Endothelial cell of umbilical vein (primary cell): ENCODE measurements at regions not wholly inside any gene's neighbourhood (a gene's known extent, or its start where the extent isn't known, plus 50 kb on each side); places are given as distances from the start of the nearest gene placed in this dataset.

Experiments used
- BruUV-seq: library from RNA; stranded (reverse); fragments of 400-500 nt; replicated peaks from 2 replicates; lab custom pipeline; 2021; lab: Mats Ljungman, UMichigan
- CTCF ChIA-PET: fragments of 300-600, 350-600 bp; sonication (Branson Sonifier 250); formaldehyde crosslinking; loops from one replicate; lab custom pipeline; 2021; ENCODE audit warnings: antibody characterized with exemption, inconsistent platforms; lab: Charles Lee
- POLR2A ChIA-PET: fragments of 300-600, 350-600 bp; sonication (Branson Sonifier 250); formaldehyde crosslinking; loops from one replicate; lab custom pipeline; 2021; ENCODE audit warnings: antibody characterized with exemption, inconsistent platforms; lab: Charles Lee
- DNase-seq: peaks from one replicate; pipeline ENCODE4 v3.0.0-alpha.2; 2011; ENCODE audit warnings: low read depth, low spot score
- FAIRE-seq: peaks from 2 replicates; lab custom pipeline; 2011; peaks lifted over from hg19 to GRCh38; lab: Jason Lieb, UNC
- H2AFZ ChIP-seq: 2 replicates; pipeline ENCODE4 v1.6.0; 2012; ENCODE audit warnings: low read depth, low read length, control low read depth, inconsistent platforms
- H3K27ac ChIP-seq: 2 replicates; pipeline ENCODE4 v1.5.1; 2011; ENCODE audit warnings: low read depth, mild to moderate bottlenecking, control low read depth, low read length, moderate library complexity; ENCODE audit not compliant: insufficient read depth
- H3K27me3 ChIP-seq, 2 experiments: 2 replicates each; pipeline versions ENCODE4 v1.6.0 to v1.6.1; 2011; ENCODE audit warnings: low read length in 2 of 2, mixed read lengths in 1 of 2; ENCODE audit not compliant: control insufficient read depth in 2 of 2, insufficient read depth in 2 of 2
- H3K36me3 ChIP-seq, 2 experiments: 2 replicates in 1 of 2; 3 replicates in 1 of 2; pipeline ENCODE4 v1.5.1; 2011; ENCODE audit warnings: low read length in 2 of 2, mild to moderate bottlenecking in 1 of 2, moderate library complexity in 1 of 2; ENCODE audit not compliant: control insufficient read depth in 2 of 2, insufficient read depth in 2 of 2; ENCODE audit errors: extremely low read depth in 1 of 2
- H3K4me1 ChIP-seq: 3 replicates; pipeline ENCODE4 v1.5.1; 2011; ENCODE audit warnings: mild to moderate bottlenecking, low read length; ENCODE audit not compliant: control insufficient read depth, insufficient read depth; ENCODE audit errors: extremely low read depth
- H3K4me2 ChIP-seq: 2 replicates; pipeline ENCODE4 v1.6.1; 2011; ENCODE audit warnings: low read length, control low read depth, mixed read lengths; ENCODE audit not compliant: insufficient read depth
- H3K4me3 ChIP-seq, 3 experiments: fragments of 200-600 bp in 1 of 3; sonication (generic), shearing (Covaris generic) in 1 of 3; replicated peaks in 1 of 3; 2 replicates each; pipeline ENCODE4 v1.5.1; 2011 to 2016; ENCODE audit warnings: control low read depth in 3 of 3, low read length in 3 of 3, mild to moderate bottlenecking in 2 of 3, inconsistent platforms in 1 of 3, low read depth in 1 of 3, moderate library complexity in 1 of 3; ENCODE audit not compliant: insufficient read depth in 1 of 3
- H3K79me2 ChIP-seq: 2 replicates; pipeline ENCODE4 v1.6.0; 2012; ENCODE audit warnings: low read length, inconsistent platforms; ENCODE audit not compliant: control insufficient read depth, insufficient read depth
- H3K9ac ChIP-seq: replicated peaks from 2 replicates; pipeline ENCODE3; 2011; ENCODE audit warnings: low read length, control low read depth; ENCODE audit not compliant: insufficient read depth; ENCODE audit errors: extremely low read depth
- H3K9me1 ChIP-seq: replicated peaks from 3 replicates; pipeline ENCODE4 v1.6.0; 2011; ENCODE audit warnings: mild to moderate bottlenecking, low read length; ENCODE audit not compliant: control insufficient read depth, insufficient read depth; ENCODE audit errors: extremely low read depth
- H3K9me3 ChIP-seq: replicated peaks from 2 replicates; pipeline ENCODE4 v1.5.1; 2012; ENCODE audit warnings: low read length, inconsistent platforms; ENCODE audit not compliant: control insufficient read depth, insufficient read depth
- H4K20me1 ChIP-seq: replicated peaks from 2 replicates; pipeline ENCODE3; 2011; ENCODE audit warnings: mild to moderate bottlenecking, low read length; ENCODE audit not compliant: control insufficient read depth, insufficient read depth; ENCODE audit errors: extremely low read depth
- EZH2 ChIP-seq: IDR thresholded peaks from 2 replicates; pipeline ENCODE4 v1.6.1; 2012; ENCODE audit warnings: borderline replicate concordance, low read depth, mild to moderate bottlenecking, moderate library complexity, low read length, inconsistent platforms; ENCODE audit not compliant: severe bottlenecking
- FOS ChIP-seq: IDR thresholded peaks from 2 replicates; pipeline ENCODE4 v1.6.1; 2011; ENCODE audit warnings: mild to moderate bottlenecking, low read length, moderate library complexity, borderline replicate concordance; ENCODE audit not compliant: insufficient read depth
- GATA2 ChIP-seq: IDR thresholded peaks from 2 replicates; pipeline ENCODE4 v1.7.0; 2011; ENCODE audit warnings: low read depth, mild to moderate bottlenecking, moderate library complexity, mixed read lengths, low read length; ENCODE audit not compliant: insufficient read length, insufficient read depth
- MYC ChIP-seq: IDR thresholded peaks from one replicate; pipeline ENCODE4 v1.6.1; 2011; ENCODE audit warnings: mild to moderate bottlenecking, low read depth, low read length
- POLR2A ChIP-seq: IDR thresholded peaks from 2 replicates; pipeline ENCODE4 v1.6.1; 2012; ENCODE audit warnings: low read depth, mild to moderate bottlenecking, control low read depth, low read length
- POLR2AphosphoS5 ChIP-seq: IDR thresholded peaks from 2 replicates; pipeline ENCODE4 v1.6.1; 2012; ENCODE audit warnings: low read depth, mild to moderate bottlenecking, control low read depth, low read length, moderate library complexity; ENCODE audit not compliant: insufficient read depth
- dilution Hi-C: fragments of 300-500 bp; cut with MboI; formaldehyde crosslinking; loops from one replicate; pipeline ENCODE4 v1.15.0; 2019; ENCODE audit warnings: low sequenced_read_pairs; ENCODE audit not compliant: extremely low pct_ligation_motif_present
- intact Hi-C: fragments of 100-400 bp; cut with micrococcal nuclease; formaldehyde crosslinking; loops from one replicate; pipeline ENCODE4 v1.10.0; 2022
- TF ChIP-seq, protein P1 (sequence below), 2 donors: IDR thresholded peaks; 1 replicate in 1 of 2; 2 replicates in 1 of 2; pipeline ENCODE4 v1.5.1; 2011; ENCODE audit warnings: low read length in 2 of 2, mild to moderate bottlenecking in 2 of 2, moderate library complexity in 2 of 2, control low read depth in 1 of 2, inconsistent platforms in 1 of 2, low read depth in 1 of 2; ENCODE audit not compliant: insufficient read depth in 1 of 2; ENCODE audit errors: extremely low read depth in 1 of 2
- TF ChIP-seq, protein P2 (sequence below): IDR thresholded peaks from 2 replicates; pipeline ENCODE4 v1.6.1; 2011; ENCODE audit not compliant: insufficient read depth, insufficient read length

DNA sequence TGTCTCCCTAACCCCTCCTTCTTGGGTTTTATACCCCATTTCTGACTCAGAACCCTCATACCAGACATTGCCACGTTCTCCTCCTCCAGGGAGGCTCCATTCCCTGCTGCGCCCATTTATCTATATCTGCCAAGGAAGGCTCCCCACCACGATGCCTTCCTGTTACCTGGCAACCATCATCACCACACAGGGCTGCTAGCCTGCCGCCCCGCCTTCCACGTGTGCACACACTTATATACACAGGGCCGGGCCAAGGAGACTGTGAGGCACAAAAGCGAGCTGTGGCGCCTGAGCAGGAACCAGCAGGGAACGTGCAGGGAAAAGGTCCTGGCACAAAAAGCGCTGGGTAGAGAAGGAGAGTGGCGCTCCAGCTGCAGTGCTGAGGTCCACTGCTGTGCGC lies 261.8 kb downstream of the CBLN1 start:
- H3K9ac ChIP-seq: no peak overlapping the region
- H3K4me2 ChIP-seq: no peak overlapping the region
- no peak for DNase-seq
- no peaks in the 10 kb centered on the region for H3K9me1 ChIP-seq
- no peak overlapping the region for H3K4me3 ChIP-seq
- TF ChIP-seq POLR2AphosphoS5 (no peak), EZH2 (no peak), MYC (no peak), GATA2 (no peak), POLR2A (no peak), FOS (no peak)
- TF ChIP-seq, protein P1, sequence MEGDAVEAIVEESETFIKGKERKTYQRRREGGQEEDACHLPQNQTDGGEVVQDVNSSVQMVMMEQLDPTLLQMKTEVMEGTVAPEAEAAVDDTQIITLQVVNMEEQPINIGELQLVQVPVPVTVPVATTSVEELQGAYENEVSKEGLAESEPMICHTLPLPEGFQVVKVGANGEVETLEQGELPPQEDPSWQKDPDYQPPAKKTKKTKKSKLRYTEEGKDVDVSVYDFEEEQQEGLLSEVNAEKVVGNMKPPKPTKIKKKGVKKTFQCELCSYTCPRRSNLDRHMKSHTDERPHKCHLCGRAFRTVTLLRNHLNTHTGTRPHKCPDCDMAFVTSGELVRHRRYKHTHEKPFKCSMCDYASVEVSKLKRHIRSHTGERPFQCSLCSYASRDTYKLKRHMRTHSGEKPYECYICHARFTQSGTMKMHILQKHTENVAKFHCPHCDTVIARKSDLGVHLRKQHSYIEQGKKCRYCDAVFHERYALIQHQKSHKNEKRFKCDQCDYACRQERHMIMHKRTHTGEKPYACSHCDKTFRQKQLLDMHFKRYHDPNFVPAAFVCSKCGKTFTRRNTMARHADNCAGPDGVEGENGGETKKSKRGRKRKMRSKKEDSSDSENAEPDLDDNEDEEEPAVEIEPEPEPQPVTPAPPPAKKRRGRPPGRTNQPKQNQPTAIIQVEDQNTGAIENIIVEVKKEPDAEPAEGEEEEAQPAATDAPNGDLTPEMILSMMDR (IDR thresholded peaks at IDR 0.05; ENCODE audit: extremely low read depth in 1 of 2, insufficient read depth in 1 of 2, low read depth in 1 of 2, low read length in 2 of 2): no peak
- TF ChIP-seq, protein P2, sequence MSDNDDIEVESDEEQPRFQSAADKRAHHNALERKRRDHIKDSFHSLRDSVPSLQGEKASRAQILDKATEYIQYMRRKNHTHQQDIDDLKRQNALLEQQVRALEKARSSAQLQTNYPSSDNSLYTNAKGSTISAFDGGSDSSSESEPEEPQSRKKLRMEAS: no peak
- no peaks in the 10 kb centered on the region for H3K27me3 ChIP-seq
- no peaks in the 10 kb centered on the region for H3K9me3 ChIP-seq
- no TSS peak for BruUV-seq
- intact Hi-C loops (no loop called here), dilution Hi-C loops (no loop called here)
- H2AFZ ChIP-seq: no peak overlapping the region
- FAIRE-seq: no peak
- ChIA-PET POLR2A (no interaction called here), CTCF (no interaction called here)
- H3K79me2 ChIP-seq: no peaks in the 10 kb centered on the region
- no peaks in the 10 kb centered on the region for H3K36me3 ChIP-seq
- H3K4me1 ChIP-seq: no peaks in the 10 kb centered on the region
- H4K20me1 ChIP-seq: no peaks in the 10 kb centered on the region
- no peak overlapping the region for H3K27ac ChIP-seq
